Stimulated activated memory B cell treated with anti-CD40 and anti-IgM and Interleukin-4, amounts not matched to agents 10 μg/mL and 1 μg/mL and 100 μg/mL, for 72 hours (primary cell): ENCODE measurements at regions not wholly inside any gene's neighbourhood (a gene's known extent, or its start where the extent isn't known, plus 50 kb on each side); places are given as distances from the start of the nearest gene placed in this dataset.

Experiments
- ATAC-seq: fragments of 150-1000 bp; cut with Tn5 transposase; 2 replicates; pipeline ENCODE4 v1.10.0; 2021
- H3K27ac Mint-ChIP-seq: one replicate; pipeline ENCODE4 v1.8.0; 2022; ENCODE audit warnings: mild to moderate bottlenecking, mixed read lengths
- H3K27me3 Mint-ChIP-seq: one replicate; pipeline ENCODE4 v1.8.0; 2022; ENCODE audit warnings: mixed read lengths
- H3K36me3 Mint-ChIP-seq: one replicate; pipeline ENCODE4 v1.8.0; 2022; ENCODE audit warnings: mixed read lengths
- H3K4me1 Mint-ChIP-seq: one replicate; pipeline ENCODE4 v1.8.0; 2022; ENCODE audit warnings: mixed read lengths
- H3K4me3 Mint-ChIP-seq: one replicate; pipeline ENCODE4 v1.8.0; 2022; ENCODE audit warnings: mild to moderate bottlenecking, moderate library complexity, mixed read lengths
- H3K9me3 Mint-ChIP-seq: one replicate; pipeline ENCODE4 v1.8.0; 2022; ENCODE audit warnings: mixed read lengths

DNA sequence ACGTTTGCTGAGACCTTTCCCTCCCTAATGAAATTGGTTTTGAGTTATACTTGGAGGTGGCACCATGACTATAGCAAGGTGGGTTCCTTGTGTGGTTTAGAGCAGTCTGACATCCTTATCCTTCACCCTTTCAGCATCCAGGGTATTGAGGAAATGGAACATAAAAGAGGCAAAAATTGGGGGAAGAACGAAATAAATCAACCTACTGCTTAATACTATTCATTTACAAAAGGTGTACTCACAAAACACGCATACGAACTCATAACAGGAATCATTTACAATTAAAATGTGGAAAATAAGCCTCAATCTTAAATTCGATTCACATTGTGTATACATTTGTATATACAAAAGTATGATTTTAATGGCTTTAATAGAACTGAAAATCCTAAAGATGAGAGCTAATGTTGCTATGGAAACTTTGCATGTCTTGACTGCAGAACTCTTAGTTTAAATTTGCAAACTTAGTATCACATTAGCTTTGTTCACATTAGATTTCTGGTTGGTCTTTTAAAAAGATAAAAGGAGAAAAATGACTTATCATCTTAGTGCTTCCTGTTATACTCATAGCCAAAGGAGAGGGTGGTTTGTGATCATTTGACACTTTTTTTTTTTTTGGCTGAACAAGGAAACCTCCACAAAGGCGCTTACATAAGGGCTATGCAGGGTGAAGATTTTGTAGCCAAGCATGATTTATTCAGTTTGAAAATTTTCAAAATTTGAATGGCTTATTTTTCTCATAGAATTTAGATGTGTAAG is 76.1 kb upstream of the ATXN1 start:
- peaks cover 28% of the 10 kb centered on the region for H3K4me1 Mint-ChIP-seq
- peaks cover 3% of the 10 kb centered on the region for H3K9me3 Mint-ChIP-seq
- no peak overlapping the region for H3K4me3 Mint-ChIP-seq
- no peaks in the 10 kb centered on the region for H3K36me3 Mint-ChIP-seq
- no peak for ATAC-seq
- H3K27me3 Mint-ChIP-seq = peaks cover 6% of the 10 kb centered on the region
- no peak overlapping the region for H3K27ac Mint-ChIP-seq

DNA sequence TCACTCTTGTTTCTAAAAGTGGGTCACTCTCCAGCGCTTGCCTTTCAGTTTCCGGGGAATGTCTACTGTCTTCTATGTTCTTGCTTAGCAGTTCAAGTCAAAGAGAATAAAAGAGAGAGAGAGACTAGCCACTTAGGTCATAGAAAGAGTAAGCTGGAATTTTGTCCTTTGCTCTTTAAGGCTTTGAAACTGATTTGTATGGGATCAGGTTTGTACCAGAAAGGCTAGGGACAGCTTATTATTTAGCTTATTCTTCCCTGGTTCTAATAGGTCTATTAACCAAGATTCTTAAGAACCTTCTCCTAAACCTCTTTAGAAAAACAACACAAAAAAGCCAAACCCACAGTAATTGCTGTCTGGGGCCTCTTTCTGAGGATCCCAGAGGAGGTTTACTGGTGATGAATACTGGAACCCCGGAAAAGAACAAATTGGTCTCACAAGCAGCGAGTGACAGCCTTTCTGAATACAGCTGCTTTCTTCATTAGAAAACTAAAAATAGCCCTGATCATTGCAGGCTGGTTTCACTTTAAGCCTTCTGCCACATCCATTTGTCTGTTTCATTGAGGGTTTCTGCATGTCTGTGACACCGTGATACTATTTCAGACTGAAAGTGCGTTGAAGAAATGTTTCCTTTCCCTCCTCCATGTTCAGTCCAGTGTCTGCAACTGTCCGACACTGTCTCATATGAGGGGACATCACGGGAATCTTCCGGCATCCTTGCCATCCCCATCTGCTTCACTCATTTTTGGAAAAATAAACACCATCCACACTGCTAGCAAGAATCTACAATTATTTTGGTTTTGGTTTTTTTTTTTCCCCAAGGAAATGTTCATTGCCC is 75.1 kb upstream of the ATXN1 start:
- peaks cover 3% of the 10 kb centered on the region for H3K9me3 Mint-ChIP-seq
- peak overlapping the region; percentile 72 for H3K27ac Mint-ChIP-seq
- H3K27me3 Mint-ChIP-seq = peaks cover 16% of the 10 kb centered on the region
- peaks cover 28% of the 10 kb centered on the region for H3K4me1 Mint-ChIP-seq
- peak; percentile 76 for ATAC-seq
- H3K36me3 Mint-ChIP-seq = no peaks in the 10 kb centered on the region
- H3K4me3 Mint-ChIP-seq = peak overlapping the region; percentile 57

DNA sequence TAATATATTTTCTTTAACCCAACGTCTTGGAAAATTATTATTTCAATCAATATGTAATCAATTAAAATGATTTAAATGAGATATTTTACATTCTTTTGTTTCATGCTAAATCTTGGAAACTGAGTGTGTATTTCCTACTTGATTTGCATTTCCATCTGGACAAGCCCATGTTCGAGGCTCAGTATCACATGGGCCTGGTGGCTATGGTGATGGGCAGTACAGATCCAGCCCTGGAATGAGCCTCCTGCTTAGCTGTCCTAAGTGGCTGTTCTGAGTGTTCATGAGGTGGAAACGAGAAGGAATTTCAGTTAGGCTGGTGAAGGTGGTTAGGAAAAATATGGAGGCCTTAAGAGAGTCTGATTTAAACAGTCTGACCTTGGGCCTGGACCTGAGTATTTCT is 73.0 kb upstream of the ATXN1 start:
- H3K27me3 Mint-ChIP-seq = peaks cover 17% of the 10 kb centered on the region
- H3K9me3 Mint-ChIP-seq = no peaks in the 10 kb centered on the region
- ATAC-seq = no peak
- no peaks in the 10 kb centered on the region for H3K36me3 Mint-ChIP-seq
- no peak overlapping the region for H3K27ac Mint-ChIP-seq
- peaks cover 15% of the 10 kb centered on the region for H3K4me1 Mint-ChIP-seq
- no peak overlapping the region for H3K4me3 Mint-ChIP-seq

DNA sequence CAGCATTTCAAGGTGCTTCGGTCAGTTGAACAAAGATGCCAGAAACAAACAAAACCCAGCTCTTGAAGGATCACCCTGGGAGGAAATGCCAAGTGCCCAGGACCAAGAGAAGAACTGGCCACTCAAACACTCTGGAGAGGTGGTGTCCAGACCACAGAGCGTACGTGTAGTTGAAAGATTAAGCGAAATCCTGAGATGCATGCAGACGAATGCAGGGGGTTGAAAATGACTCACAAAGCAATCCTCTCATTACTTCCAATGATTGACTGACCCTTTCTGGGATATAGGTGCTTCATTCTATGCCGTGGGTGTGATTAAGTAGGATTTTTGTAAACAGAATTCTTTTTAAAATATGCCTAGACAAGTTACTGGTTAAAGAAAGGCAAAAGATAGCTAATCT is 71.5 kb upstream of the ATXN1 start:
- peaks cover 17% of the 10 kb centered on the region for H3K27me3 Mint-ChIP-seq
- peaks cover 15% of the 10 kb centered on the region for H3K4me1 Mint-ChIP-seq
- H3K4me3 Mint-ChIP-seq = no peak overlapping the region
- H3K9me3 Mint-ChIP-seq = no peaks in the 10 kb centered on the region
- no peaks in the 10 kb centered on the region for H3K36me3 Mint-ChIP-seq
- no peak overlapping the region for H3K27ac Mint-ChIP-seq
- no peak for ATAC-seq

DNA sequence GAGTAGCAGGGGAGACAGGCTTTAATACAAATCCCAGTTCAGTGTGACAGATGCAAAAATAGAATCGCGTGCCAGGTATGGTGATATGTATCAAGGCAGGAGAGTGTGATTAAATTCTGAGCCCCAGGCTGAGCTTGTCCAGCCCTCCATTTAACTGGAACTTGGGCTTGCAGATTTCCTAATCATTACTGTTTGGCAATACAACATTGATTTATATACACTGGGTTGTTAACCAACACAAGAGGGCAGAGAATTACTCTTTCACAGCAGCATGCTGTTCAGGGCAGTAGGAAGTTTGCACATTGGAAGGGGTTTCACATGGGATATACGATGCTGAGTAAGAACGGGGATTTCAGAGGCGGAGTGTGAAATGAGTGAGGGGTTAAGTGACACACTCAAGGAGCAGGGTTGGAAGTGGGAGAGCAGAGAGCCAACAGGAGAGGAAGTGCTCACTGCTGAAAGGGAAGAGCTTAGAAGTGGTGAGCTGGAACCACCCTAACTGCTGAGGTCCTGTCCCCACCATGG is 70.8 kb upstream of the ATXN1 start:
- no peak for ATAC-seq
- peaks cover 17% of the 10 kb centered on the region for H3K27me3 Mint-ChIP-seq
- no peak overlapping the region for H3K4me3 Mint-ChIP-seq
- no peaks in the 10 kb centered on the region for H3K36me3 Mint-ChIP-seq
- no peak overlapping the region for H3K27ac Mint-ChIP-seq
- H3K9me3 Mint-ChIP-seq = no peaks in the 10 kb centered on the region
- H3K4me1 Mint-ChIP-seq = peaks cover 14% of the 10 kb centered on the region

DNA sequence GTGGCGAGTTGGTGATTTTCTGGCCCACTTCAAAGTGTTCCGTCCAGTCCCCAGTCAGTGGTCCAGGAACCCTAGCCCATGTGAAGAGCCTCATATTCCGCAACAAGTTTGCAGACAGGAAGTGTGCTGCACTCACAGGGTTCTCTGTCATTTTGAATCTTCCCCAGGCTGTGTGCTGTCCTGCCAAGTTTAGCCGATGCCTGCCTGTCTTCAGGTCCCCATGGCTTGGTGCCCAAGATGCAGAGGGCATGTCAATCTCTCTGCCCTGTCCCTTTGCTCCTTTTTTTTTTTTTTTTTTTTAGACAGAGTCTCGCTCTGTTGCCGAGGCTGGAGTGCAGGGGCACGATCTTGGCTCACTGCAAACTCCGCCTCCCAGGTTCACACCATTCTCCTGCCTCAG is 69.9 kb upstream of the ATXN1 start:
- Mint-ChIP-seq H3K9me3 (no peaks in the 10 kb centered on the region), H3K4me1 (peaks cover 5% of the 10 kb centered on the region), H3K27me3 (peaks cover 17% of the 10 kb centered on the region), H3K36me3 (no peaks in the 10 kb centered on the region), H3K27ac (no peak overlapping the region), H3K4me3 (no peak overlapping the region)
- ATAC-seq = no peak

DNA sequence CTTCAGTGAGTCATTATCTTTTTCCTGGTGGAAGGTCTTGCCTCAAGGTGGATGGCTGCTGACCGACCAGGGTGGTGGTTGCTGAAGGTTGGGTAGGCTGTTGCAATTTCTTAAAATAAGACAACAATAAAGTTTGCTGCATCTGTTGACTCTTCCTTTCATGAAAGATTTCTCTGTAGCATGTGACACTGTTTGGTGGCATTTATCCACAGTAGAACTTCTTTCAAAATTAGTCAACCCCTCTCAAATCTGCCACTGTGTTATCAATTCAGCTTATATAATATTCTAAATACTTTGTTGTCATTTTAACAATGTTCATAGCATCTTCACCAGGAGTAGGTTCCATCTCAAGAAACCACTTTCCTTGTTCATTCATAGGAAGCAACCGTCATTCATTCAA is 66.8 kb upstream of the ATXN1 start:
- H3K36me3 Mint-ChIP-seq = no peaks in the 10 kb centered on the region
- no peak overlapping the region for H3K4me3 Mint-ChIP-seq
- H3K9me3 Mint-ChIP-seq = no peaks in the 10 kb centered on the region
- H3K4me1 Mint-ChIP-seq = peaks cover 12% of the 10 kb centered on the region
- no peak overlapping the region for H3K27ac Mint-ChIP-seq
- no peak for ATAC-seq
- H3K27me3 Mint-ChIP-seq = peaks cover 17% of the 10 kb centered on the region

DNA sequence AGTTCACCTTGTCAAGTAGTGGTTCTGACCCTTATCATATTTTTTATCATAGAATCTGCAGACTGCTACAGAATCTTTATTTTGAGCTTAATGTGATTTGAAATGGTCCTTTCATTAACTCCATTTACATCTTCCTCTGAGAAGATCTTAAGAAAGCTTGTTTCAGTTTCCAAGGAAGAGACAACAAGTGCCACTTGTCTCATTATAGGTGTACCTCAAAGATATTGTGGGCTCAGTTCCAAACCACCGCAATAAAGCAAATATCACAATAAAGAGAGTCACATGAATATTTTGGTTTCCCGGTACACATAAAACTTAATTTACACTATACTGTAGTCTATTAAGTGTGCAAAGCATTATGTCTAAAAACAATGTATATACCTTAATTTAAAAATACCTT is 66.4 kb upstream of the ATXN1 start:
- no peak overlapping the region for H3K27ac Mint-ChIP-seq
- no peaks in the 10 kb centered on the region for H3K36me3 Mint-ChIP-seq
- H3K27me3 Mint-ChIP-seq = peaks cover 13% of the 10 kb centered on the region
- H3K9me3 Mint-ChIP-seq = no peaks in the 10 kb centered on the region
- H3K4me1 Mint-ChIP-seq = peaks cover 12% of the 10 kb centered on the region
- no peak for ATAC-seq
- no peak overlapping the region for H3K4me3 Mint-ChIP-seq

DNA sequence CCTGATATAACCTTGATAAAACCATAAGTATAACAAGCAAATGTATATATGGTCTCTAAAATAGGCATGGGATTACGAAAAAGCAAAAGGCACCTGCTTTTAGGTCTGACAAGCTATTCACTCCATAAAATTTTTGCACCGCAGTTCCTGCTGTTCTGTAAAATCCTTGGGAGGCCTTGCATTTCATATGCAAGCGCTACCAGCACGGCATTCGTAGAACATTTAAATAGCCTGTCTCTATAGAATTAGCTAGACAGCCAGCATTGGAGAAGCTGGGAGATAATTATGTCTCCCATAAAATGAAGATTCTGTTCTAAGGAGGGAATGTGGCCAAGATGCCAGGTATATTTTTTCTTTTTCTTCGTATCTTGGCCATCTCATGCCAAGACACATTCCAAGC is 64.5 kb upstream of the ATXN1 start:
- H3K27me3 Mint-ChIP-seq = peaks cover 13% of the 10 kb centered on the region
- H3K27ac Mint-ChIP-seq = no peak overlapping the region
- H3K4me3 Mint-ChIP-seq = no peak overlapping the region
- H3K36me3 Mint-ChIP-seq = no peaks in the 10 kb centered on the region
- H3K4me1 Mint-ChIP-seq = peaks cover 12% of the 10 kb centered on the region
- H3K9me3 Mint-ChIP-seq = no peaks in the 10 kb centered on the region
- ATAC-seq = no peak

DNA sequence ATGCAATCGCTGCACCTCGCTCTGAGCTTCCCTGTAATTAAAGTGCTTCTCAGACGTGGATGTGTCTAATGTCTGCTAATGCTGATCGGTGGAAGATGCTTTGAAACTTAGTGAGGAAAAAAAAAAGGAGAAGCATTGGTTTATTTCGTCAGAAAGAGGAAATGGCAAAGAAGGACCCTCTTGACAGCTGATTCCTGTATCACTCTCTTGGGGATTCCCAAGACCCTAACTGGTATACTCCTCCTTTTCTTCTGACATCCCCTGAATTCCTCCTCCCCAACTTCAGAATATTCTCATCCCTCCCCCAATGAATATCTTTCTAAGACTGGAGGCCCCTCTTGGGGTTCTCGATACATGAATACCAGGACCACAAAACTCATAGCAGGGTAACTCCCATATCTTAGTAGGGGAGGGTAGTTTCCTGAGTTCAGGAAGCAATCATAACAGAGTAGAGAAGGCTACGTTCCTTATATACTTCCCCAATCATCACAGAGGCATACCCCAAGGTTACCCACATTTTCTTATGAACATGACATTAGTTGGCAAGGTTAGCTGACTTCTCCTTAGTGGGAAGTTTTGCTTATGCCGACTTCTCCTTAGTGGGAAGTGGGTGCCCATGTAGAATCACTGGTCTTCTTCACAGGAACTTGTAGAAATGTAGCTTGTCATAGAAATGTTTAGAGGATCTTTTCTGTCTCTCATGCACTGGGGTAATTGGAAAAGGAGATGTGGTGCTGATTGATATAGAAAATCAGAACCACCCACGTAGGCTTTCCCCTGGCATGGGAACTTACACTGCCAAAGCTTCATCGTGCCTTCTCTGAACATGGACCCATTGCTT is 63.8 kb upstream of the ATXN1 start:
- peak overlapping the region; percentile 15 for H3K27ac Mint-ChIP-seq
- H3K4me3 Mint-ChIP-seq = peak overlapping the region; percentile 24

DNA sequence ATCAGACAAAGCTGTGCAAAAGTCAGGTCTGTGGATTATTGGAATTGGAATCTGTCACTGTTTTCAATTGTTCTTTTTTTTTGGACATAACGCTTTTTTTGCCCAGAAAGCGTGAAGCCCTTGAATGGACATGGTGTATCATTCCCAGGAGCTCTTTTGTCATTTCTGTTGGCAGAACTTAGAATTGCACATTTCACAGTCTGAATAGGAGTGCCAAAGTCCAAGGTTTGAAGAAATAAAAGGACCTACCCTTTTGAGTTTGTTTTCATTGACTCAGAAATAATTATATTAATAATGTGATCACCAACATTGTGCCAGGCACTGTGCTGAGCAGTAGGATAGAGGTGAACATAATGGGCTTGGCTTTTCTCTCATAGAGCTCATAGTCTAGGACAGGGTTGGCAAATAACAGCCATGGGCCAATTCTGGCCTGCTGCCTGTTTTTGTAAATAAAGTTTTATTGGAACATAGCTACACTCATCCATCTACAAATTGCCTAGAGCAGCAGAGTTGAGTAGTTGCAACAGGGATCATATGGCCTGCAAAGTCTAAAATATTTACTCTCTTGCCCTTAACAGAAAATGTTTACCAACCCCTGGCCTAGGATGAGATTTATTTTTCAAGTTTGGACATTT is 62.6 kb upstream of the ATXN1 start:
- Mint-ChIP-seq H3K4me3 (no peak overlapping the region), H3K36me3 (no peaks in the 10 kb centered on the region), H3K9me3 (peaks cover 3% of the 10 kb centered on the region), H3K27ac (no peak overlapping the region), H3K4me1 (peaks cover 12% of the 10 kb centered on the region), H3K27me3 (peaks cover 19% of the 10 kb centered on the region)
- no peak for ATAC-seq

More for the DNA sequence above, 63.8 kb upstream of the ATXN1 start:
- Mint-ChIP-seq H3K36me3 (no peaks in the 10 kb centered on the region), H3K4me1 (peaks cover 12% of the 10 kb centered on the region), H3K27me3 (peaks cover 19% of the 10 kb centered on the region), H3K9me3 (peaks cover 3% of the 10 kb centered on the region)
- peak; percentile 71 for ATAC-seq

DNA sequence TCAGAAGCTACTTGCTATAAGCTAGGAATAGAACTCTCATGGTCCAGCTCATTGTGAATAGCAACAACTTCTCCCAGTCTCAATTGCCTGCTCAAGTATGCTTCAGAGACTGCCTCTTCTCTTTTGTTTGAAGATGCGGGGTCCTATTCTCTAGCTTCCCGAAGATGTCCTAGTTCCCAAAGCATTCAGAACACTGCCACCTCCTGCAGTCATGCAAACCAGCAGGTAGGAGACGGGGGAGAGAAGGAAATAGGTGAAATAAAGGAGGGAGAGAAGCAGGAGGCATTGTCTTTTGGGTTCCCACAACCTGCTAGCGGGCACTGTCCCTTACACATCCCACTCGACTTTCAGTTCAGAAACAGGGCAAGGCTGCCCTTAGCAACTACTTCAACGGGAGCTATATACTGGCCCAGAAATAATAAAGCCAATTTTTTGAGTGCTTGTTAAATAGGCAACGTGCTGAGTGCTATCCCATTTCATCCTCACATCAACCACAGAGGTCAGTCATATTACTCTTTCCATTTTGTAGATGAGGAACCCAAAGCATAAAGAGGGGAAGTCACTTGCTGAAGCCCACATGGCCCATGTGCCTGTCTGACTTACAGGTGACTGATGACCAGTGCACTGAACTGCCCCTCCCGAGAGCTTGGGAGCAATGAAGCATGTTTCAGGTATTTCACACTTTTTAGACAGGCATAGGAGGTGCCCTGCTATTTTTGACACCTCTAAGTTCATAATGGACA is 61.9 kb upstream of the ATXN1 start:
- no peak for ATAC-seq
- H3K4me1 Mint-ChIP-seq = peaks cover 12% of the 10 kb centered on the region
- peaks cover 3% of the 10 kb centered on the region for H3K9me3 Mint-ChIP-seq

DNA sequence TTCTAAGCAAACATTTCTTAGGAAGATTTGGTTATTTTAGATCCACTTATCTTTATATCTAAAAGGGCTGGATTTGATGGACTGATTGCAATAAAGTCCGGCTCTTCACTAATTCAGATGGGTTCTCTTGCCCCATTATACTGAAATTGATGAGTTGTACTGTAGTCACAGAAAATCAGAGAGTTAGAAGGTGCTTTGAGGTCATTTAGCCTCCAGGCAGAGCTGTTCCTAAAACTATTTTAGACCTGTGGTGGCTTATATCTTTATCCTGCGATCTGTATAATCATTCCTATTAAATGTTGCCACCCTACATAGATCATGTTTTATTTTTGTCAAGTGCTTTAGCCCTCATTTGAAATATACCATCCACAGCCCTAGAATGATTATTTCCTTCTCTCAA is 61.3 kb upstream of the ATXN1 start:
- peaks cover 12% of the 10 kb centered on the region for H3K4me1 Mint-ChIP-seq
- H3K4me3 Mint-ChIP-seq = no peak overlapping the region

More for the DNA sequence above, 61.9 kb upstream of the ATXN1 start:
- H3K36me3 Mint-ChIP-seq = no peaks in the 10 kb centered on the region
- H3K27me3 Mint-ChIP-seq = peaks cover 19% of the 10 kb centered on the region
- H3K27ac Mint-ChIP-seq = no peak overlapping the region
- no peak overlapping the region for H3K4me3 Mint-ChIP-seq

DNA sequence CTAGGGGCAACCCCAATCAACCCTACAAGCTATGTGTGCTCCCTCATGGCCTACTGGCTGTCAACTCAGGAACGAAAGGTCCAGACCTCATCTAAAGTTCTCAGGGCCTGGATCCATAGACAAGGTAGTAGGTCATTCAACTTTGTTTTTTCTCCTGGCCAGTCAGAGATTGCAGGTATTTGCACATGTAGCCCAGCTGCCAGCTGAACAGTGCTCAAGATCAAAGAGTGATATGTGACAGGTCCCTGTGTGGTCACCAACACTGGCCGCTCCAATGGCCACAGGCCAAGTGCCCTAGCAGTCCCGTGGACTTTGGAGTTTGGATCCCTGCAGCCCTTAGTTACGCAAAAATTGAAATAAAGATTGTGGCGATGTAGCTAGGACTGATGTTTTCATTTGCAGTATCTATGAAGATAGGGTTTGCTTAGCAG is 60.6 kb upstream of the ATXN1 start:
- Mint-ChIP-seq H3K4me3 (no peak overlapping the region), H3K36me3 (no peaks in the 10 kb centered on the region), H3K27me3 (peaks cover 19% of the 10 kb centered on the region), H3K4me1 (peaks cover 12% of the 10 kb centered on the region), H3K27ac (no peak overlapping the region), H3K9me3 (peaks cover 3% of the 10 kb centered on the region)
- ATAC-seq = no peak

More for the DNA sequence above, 61.3 kb upstream of the ATXN1 start:
- no peak overlapping the region for H3K27ac Mint-ChIP-seq
- peaks cover 3% of the 10 kb centered on the region for H3K9me3 Mint-ChIP-seq
- H3K36me3 Mint-ChIP-seq = no peaks in the 10 kb centered on the region
- no peak for ATAC-seq
- H3K27me3 Mint-ChIP-seq = peaks cover 19% of the 10 kb centered on the region
